IMR-90 (cell line): ENCODE measurements at regions not wholly inside any gene's neighbourhood (a gene's known extent, or its start where the extent isn't known, plus 50 kb on each side); places are given as distances from the start of the nearest gene placed in this dataset.
A peak's percentile ranks its signal among the peaks of the same experiment; 100 is the strongest.

Experiments
- ATAC-seq: fragments of 200-7000 bp; cut with Tn5 transposase; 2 replicates; pipeline ENCODE4 v1.9.1; 2020; ENCODE audit warnings: low read depth, mild to moderate bottlenecking, moderate library complexity
- BruUV-seq: library from RNA; stranded (reverse); fragments of 400-500 nt; replicated peaks from 2 replicates; lab custom pipeline; 2021; lab: Mats Ljungman, UMichigan
- CTCF ChIA-PET: fragments of 300-600 bp; formaldehyde crosslinking; extraction: SDS; loops from one replicate; lab custom pipeline; 2021; ENCODE audit warnings: antibody characterized with exemption; lab: Yijun Ruan, JAX
- POLR2A ChIA-PET: fragments of 300-600 bp; sonication (Branson Sonifier 250); formaldehyde crosslinking; loops from one replicate; lab custom pipeline; 2022; ENCODE audit warnings: antibody characterized with exemption; ENCODE audit not compliant: unreplicated experiment; lab: Charles Lee
- DNase-seq: peaks from one replicate; pipeline ENCODE4 v3.0.0; 2013
- H2AFZ ChIP-seq: replicated peaks from 2 replicates; pipeline ENCODE3; 2013; ENCODE audit warnings: low read length, mild to moderate bottlenecking; ENCODE audit not compliant: poor library complexity
- H2AK5ac ChIP-seq: 2 replicates; pipeline ENCODE4 v1.6.1; 2013; ENCODE audit warnings: low read depth, low read length, inconsistent platforms
- H2AK9ac ChIP-seq: replicated peaks from 2 replicates; pipeline ENCODE3; 2013; ENCODE audit warnings: mild to moderate bottlenecking, low read depth, low read length, moderate library complexity; ENCODE audit not compliant: poor library complexity
- H2BK120ac ChIP-seq: 2 replicates; pipeline ENCODE4 v1.6.1; 2013; ENCODE audit warnings: low read depth, low read length, inconsistent platforms
- H2BK15ac ChIP-seq: 3 replicates; pipeline ENCODE4 v1.6.1; 2013; ENCODE audit warnings: low read depth, low read length, inconsistent platforms
- H2BK20ac ChIP-seq: 2 replicates; pipeline ENCODE4 v1.6.1; 2013; ENCODE audit warnings: low read depth, mild to moderate bottlenecking, inconsistent platforms, low read length, moderate library complexity
- H2BK5ac ChIP-seq: 2 replicates; pipeline ENCODE4 v1.6.1; 2013; ENCODE audit warnings: mild to moderate bottlenecking, low read depth, low read length, inconsistent platforms; ENCODE audit not compliant: poor library complexity, severe bottlenecking
- H3K14ac ChIP-seq: replicated peaks from 2 replicates; pipeline ENCODE4 v1.6.1; 2013; ENCODE audit warnings: low read depth, low read length, inconsistent platforms
- H3K18ac ChIP-seq: 2 replicates; pipeline ENCODE4 v1.6.1; 2013; ENCODE audit warnings: low read depth, low read length, control low read depth
- H3K23ac ChIP-seq: 2 replicates; pipeline ENCODE4 v1.6.1; 2013; ENCODE audit warnings: low read depth, low read length, inconsistent platforms
- H3K27ac ChIP-seq: 2 replicates; pipeline ENCODE4 v1.5.1; 2013; ENCODE audit warnings: mild to moderate bottlenecking, control low read depth, low read length; ENCODE audit not compliant: insufficient read depth
- H3K27me3 ChIP-seq: 2 replicates; pipeline ENCODE4 v1.6.1; 2013; ENCODE audit warnings: low read length; ENCODE audit not compliant: control insufficient read depth, insufficient read depth
- H3K36me3 ChIP-seq: 2 replicates; pipeline ENCODE4 v1.6.1; 2013; ENCODE audit warnings: low read length, mixed read lengths; ENCODE audit not compliant: control insufficient read depth, insufficient read depth
- H3K4ac ChIP-seq: 2 replicates; pipeline ENCODE4 v1.6.1; 2013; ENCODE audit warnings: low read depth, low read length, inconsistent platforms
- H3K4me1 ChIP-seq: 2 replicates; pipeline ENCODE4 v1.6.1; 2013; ENCODE audit warnings: low read length, mixed read lengths; ENCODE audit not compliant: control insufficient read depth, insufficient read depth
- H3K4me2 ChIP-seq: 2 replicates; pipeline ENCODE4 v1.6.1; 2013; ENCODE audit warnings: low read depth, mild to moderate bottlenecking, control low read depth, low read length, moderate library complexity
- H3K4me3 ChIP-seq: 2 replicates; pipeline ENCODE4 v1.5.1; 2013; ENCODE audit warnings: low read depth, mild to moderate bottlenecking, control low read depth, low read length, moderate library complexity; ENCODE audit not compliant: insufficient read depth
- H3K56ac ChIP-seq: 2 replicates; pipeline ENCODE4 v1.6.1; 2013; ENCODE audit warnings: low read length, inconsistent platforms; ENCODE audit not compliant: insufficient read depth; ENCODE audit errors: extremely low read depth
- H3K79me1 ChIP-seq, 2 experiments: 2 replicates each; pipeline ENCODE4 v1.6.1; 2013; ENCODE audit warnings: low read length in 2 of 2, inconsistent platforms in 1 of 2, low read depth in 1 of 2
- H3K9ac ChIP-seq: 2 replicates; pipeline ENCODE4 v1.6.1; 2013; ENCODE audit warnings: low read depth, low read length, control low read depth
- H3K9me1 ChIP-seq: 2 replicates; pipeline ENCODE4 v1.6.1; 2013; ENCODE audit warnings: low read length, inconsistent platforms; ENCODE audit not compliant: insufficient read depth
- H3K9me3 ChIP-seq: 2 replicates; pipeline ENCODE4 v1.6.1; 2013; ENCODE audit warnings: low read length; ENCODE audit not compliant: control insufficient read depth, insufficient read depth
- H4K20me1 ChIP-seq: 2 replicates; pipeline ENCODE4 v1.6.1; 2013; ENCODE audit warnings: low read length, inconsistent platforms; ENCODE audit not compliant: insufficient read depth
- H4K5ac ChIP-seq: 2 replicates; pipeline ENCODE4 v1.6.1; 2013; ENCODE audit warnings: mild to moderate bottlenecking, low read depth, low read length, control low read depth
- H4K8ac ChIP-seq, 2 experiments: 2 replicates each; pipeline ENCODE4 v1.6.1; 2013; ENCODE audit warnings: low read depth in 2 of 2, low read length in 2 of 2, control low read depth in 1 of 2, inconsistent platforms in 1 of 2
- H4K91ac ChIP-seq: 2 replicates; pipeline ENCODE4 v1.6.1; 2013; ENCODE audit warnings: low read depth, low read length, inconsistent platforms; ENCODE audit not compliant: insufficient read depth
- BHLHE40 ChIP-seq: fragments of 150-350 bp; IDR thresholded peaks from 2 replicates; pipeline ENCODE4 v1.6.1; 2016; ENCODE audit warnings: mild to moderate bottlenecking, low read depth, low read length
- CEBPB ChIP-seq: IDR thresholded peaks from 2 replicates; pipeline ENCODE4 v1.6.1; 2012; ENCODE audit warnings: low read depth, low read length, improper control_type of control experiment
- CTCF ChIP-seq: conservative IDR thresholded peaks from 2 replicates; pipeline ENCODE4 v1.5.1; 2012; ENCODE audit warnings: mild to moderate bottlenecking, low read depth, low read length, improper control_type of control experiment
- ELK1 ChIP-seq: fragments of 150-350 bp; IDR thresholded peaks from 2 replicates; pipeline ENCODE4 v1.6.1; 2016; ENCODE audit warnings: low read depth, mild to moderate bottlenecking, low read length, moderate library complexity, borderline replicate concordance
- FOS ChIP-seq: fragments of 150-350 bp; IDR thresholded peaks from 2 replicates; pipeline ENCODE4 v1.6.1; 2016; ENCODE audit warnings: low read depth, low read length
- MAFK ChIP-seq: IDR thresholded peaks from 2 replicates; pipeline ENCODE4 v1.6.1; 2012; ENCODE audit warnings: low read depth, low read length, improper control_type of control experiment
- MAZ ChIP-seq: IDR thresholded peaks from 2 replicates; pipeline ENCODE4 v1.6.1; 2012; ENCODE audit warnings: low read depth, mild to moderate bottlenecking, low read length, improper control_type of control experiment, moderate library complexity, borderline replicate concordance
- MXI1 ChIP-seq: IDR thresholded peaks from 2 replicates; pipeline ENCODE4 v1.6.1; 2012; ENCODE audit warnings: low read depth, mild to moderate bottlenecking, low read length, moderate library complexity, borderline replicate concordance
- NFE2L2 ChIP-seq: fragments of 150-350 bp; IDR thresholded peaks from 2 replicates; pipeline ENCODE4 v1.6.1; 2016; ENCODE audit warnings: low read depth, mild to moderate bottlenecking, low read length
- POLR2A ChIP-seq: IDR thresholded peaks from 2 replicates; pipeline ENCODE4 v1.6.1; 2012; ENCODE audit warnings: mild to moderate bottlenecking, low read depth, low read length
- RAD21 ChIP-seq: IDR thresholded peaks from 2 replicates; pipeline ENCODE4 v1.6.1; 2012; ENCODE audit warnings: low read length, improper control_type of control experiment
- RCOR1 ChIP-seq: IDR thresholded peaks from 2 replicates; pipeline ENCODE4 v1.6.1; 2012; ENCODE audit warnings: mild to moderate bottlenecking, low read length, improper control_type of control experiment; ENCODE audit not compliant: insufficient replicate concordance
- RFX5 ChIP-seq: IDR thresholded peaks from 2 replicates; pipeline ENCODE4 v1.8.0; 2012; ENCODE audit warnings: low read depth, mild to moderate bottlenecking, low read length, moderate library complexity
- SMC3 ChIP-seq: fragments of 150-350 bp; IDR thresholded peaks from 2 replicates; pipeline ENCODE4 v1.6.1; 2016; ENCODE audit warnings: low read depth, mild to moderate bottlenecking, antibody characterized with exemption, low read length, moderate library complexity
- USF2 ChIP-seq: fragments of 150-350 bp; IDR thresholded peaks from 2 replicates; pipeline ENCODE4 v1.6.1; 2017; ENCODE audit warnings: mild to moderate bottlenecking, antibody characterized with exemption, low read length, low read depth
- WGBS, 2 experiments: methylation state at CpG; one replicate each; pipeline versions ENCODE4 v1.1.5 to v1.1.7; 2013; ENCODE audit warnings: missing lambda C conversion rate in 2 of 2; ENCODE audit not compliant: insufficient read length in 1 of 2; ENCODE audit errors: extremely low coverage in 2 of 2; 5-methylcytosine and 5-hydroxymethylcytosine counted together
- dilution Hi-C: fragments of 300-500 bp; cut with HindIII; formaldehyde crosslinking; loops from one replicate; pipeline ENCODE4 v1.14.3; 2018; ENCODE audit warnings: low sequenced_read_pairs; ENCODE audit not compliant: unreplicated experiment
- in situ Hi-C: fragments of 300-500 bp; cut with MboI; formaldehyde crosslinking; loops from 3 replicates; pipeline ENCODE4 v1.14.3; 2019; ENCODE audit warnings: low sequenced_read_pairs, inconsistent platforms, mixed read lengths
- intact Hi-C: fragments of 100-400 bp; cut with micrococcal nuclease; formaldehyde crosslinking; loops from 2 replicates; pipeline ENCODE4 v1.10.0; 2022

GRCh38 chr4:53924333-53925049, 139.9 kb downstream of the CHIC2 start:
- no peak overlapping the region for H2BK5ac ChIP-seq
- no peak for DNase-seq
- H3K9me1 ChIP-seq = 0 out of 2 replicates have a peak, but pooled peaks cover 3% of the 10 kb centered on the region
- no peaks in the 10 kb centered on the region for H4K20me1 ChIP-seq
- no peak overlapping the region; the same call in 1 of the 2 replicates for H2AK5ac ChIP-seq
- peak overlapping the region; percentile 4; the same call in 1 of the 2 replicates for H4K91ac ChIP-seq
- H3K4me2 ChIP-seq = no peak overlapping the region
- H3K9me3 ChIP-seq = no peaks in the 10 kb centered on the region
- H2AK9ac ChIP-seq = peak overlapping the region; percentile 71
- WGBS, 2 experiments = 88% methylated on average over 5 of the region's 7 CpGs; no CpG with 5 or more reads in 1 of the 2 experiments
- no peak overlapping the region for H3K4me3 ChIP-seq
- no peak overlapping the region for H2BK120ac ChIP-seq
- H3K4me1 ChIP-seq = peaks cover 2% of the 10 kb centered on the region
- no peak overlapping the region for H3K18ac ChIP-seq
- POLR2A ChIA-PET = no interaction called here
- peak overlapping the region; percentile 34 for H2AFZ ChIP-seq
- H3K27ac ChIP-seq = no peak overlapping the region
- H3K4ac ChIP-seq = peak overlapping the region; percentile 47; the same call in 1 of the 2 replicates
- peak overlapping the region; percentile 66; the same call in 1 of the 2 replicates for H2BK20ac ChIP-seq
- no peak overlapping the region for H2BK15ac ChIP-seq
- CTCF ChIA-PET = no interaction called here
- no peak overlapping the region for H3K9ac ChIP-seq
- in situ Hi-C loops (loop anchor here (25.0 kb wide), 1 partner anchor 737 kb away; no protein-coding TSS in a partner anchor), dilution Hi-C loops (no loop called here), intact Hi-C loops (no loop called here)
- ATAC-seq = no peak
- H4K5ac ChIP-seq = no peak overlapping the region
- H3K27me3 ChIP-seq = no peaks in the 10 kb centered on the region
- no peaks in the 10 kb centered on the region for H3K36me3 ChIP-seq
- no peak overlapping the region for H3K23ac ChIP-seq
- no peaks in the 10 kb centered on the region; a peak in 1 of 4 replicates for H3K79me1 ChIP-seq
- H3K56ac ChIP-seq = no peak overlapping the region
- H4K8ac ChIP-seq = no peak overlapping the region
- BruUV-seq = no TSS peak
- H3K14ac ChIP-seq = 0 out of 2 replicates have a peak overlapping the region, but pooled peaks have one; percentile 24
- TF ChIP-seq RFX5 = no peak
- TF ChIP-seq MXI1 = no peak
- TF ChIP-seq CEBPB = no peak
- no peak for TF ChIP-seq RCOR1
- TF ChIP-seq MAFK = no peak
- no peak for TF ChIP-seq BHLHE40
- TF ChIP-seq SMC3 = no peak
- TF ChIP-seq USF2 = no peak
- no peak for TF ChIP-seq FOS
- TF ChIP-seq NFE2L2 = no peak
- TF ChIP-seq CTCF = no peak
- TF ChIP-seq POLR2A = no peak
- TF ChIP-seq MAZ = no peak
- TF ChIP-seq RAD21 = no peak
- no peak for TF ChIP-seq ELK1
